ENCODE measurements at regions not wholly inside any gene's neighbourhood (a gene's known extent, or its start where the extent isn't known, plus 50 kb on each side); places are given as distances from the start of the nearest gene placed in this dataset.

DNA sequence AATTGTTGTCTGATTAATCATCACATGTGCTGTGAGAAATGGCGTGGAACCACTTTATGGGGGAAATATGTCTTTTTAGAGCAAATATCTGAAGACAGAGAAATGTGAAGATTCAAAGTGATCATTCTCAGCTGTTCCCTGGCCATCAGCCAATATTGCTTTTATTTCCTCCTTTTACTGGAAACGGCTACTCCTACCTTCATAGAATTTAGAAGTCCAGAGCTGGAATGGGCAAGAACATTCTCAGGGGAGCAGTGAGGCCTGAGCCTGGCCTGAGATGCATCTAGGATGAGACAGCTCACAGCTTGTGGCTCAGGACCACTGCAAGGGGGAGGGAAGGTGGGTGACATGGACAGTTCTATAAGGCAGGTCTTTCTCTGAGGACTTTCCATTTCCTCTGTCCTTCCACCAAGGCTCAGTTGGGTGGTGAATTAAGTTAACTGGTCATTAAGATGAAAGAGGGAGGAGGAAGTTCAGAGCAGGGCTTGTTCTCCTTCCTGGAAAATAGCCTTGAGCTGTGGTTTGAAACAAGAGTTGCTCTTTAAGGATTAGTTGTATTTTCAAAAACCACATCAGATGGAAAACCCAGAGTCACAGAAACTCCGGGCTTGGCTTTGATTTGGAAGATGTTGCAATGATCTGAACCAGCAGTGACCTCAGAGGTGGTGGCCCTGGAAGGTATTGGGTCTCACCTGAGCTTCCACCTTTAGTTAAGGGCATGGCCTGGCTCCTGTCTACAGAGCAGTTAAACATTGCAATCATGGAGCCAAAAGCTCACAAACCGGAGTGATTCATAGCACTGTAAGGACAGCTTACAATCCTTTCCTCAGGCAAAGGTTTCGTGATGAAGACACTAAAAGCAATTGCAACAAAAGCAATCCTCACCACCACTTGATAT, 144.3 kb downstream of the VAPA start:
- no peak for DNase-seq (ENCODE audit: low spot score)

DNA sequence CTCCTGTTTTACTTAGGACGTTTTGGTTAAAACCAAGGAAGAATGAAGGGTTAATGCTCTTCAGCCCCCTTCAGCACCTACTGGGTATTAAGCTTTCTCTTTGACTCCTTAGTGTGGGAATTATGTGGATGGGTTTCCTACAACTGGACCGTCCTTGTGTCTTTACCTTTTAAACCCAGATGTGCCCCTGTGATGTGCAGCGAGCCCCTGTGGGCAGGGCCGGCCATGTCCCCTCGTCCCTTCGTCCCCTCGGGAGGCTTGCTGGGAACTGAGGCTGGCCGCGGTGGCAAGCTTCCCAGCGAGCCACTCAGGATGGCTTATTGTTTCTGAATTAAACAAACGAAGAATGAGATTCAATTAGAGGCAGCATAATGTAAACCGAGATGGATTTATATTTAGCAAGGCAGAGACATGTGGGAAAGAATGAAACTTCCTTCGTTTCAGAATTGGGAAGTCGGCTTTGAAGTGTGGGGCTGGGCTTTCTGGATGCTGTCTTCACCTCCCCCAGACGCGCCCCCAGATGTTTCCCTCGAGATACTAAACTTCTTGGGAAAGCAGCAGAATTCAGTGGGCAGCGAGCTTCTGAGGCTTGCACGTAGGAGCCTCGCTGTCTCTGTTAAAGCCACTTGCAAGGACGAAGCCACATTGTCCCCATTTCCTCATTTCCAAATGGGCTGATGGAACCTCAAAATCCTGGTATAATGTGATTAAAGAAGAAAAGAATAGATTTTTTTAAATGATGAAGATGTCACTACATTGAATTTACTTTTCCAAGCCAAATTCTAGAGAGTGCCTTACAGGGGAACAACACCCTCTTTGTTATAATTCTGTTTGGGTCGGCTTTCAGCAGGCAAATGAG, 146.0 kb downstream of the VAPA start:
- DNase-seq (ENCODE audit: low spot score): no peak

DNA sequence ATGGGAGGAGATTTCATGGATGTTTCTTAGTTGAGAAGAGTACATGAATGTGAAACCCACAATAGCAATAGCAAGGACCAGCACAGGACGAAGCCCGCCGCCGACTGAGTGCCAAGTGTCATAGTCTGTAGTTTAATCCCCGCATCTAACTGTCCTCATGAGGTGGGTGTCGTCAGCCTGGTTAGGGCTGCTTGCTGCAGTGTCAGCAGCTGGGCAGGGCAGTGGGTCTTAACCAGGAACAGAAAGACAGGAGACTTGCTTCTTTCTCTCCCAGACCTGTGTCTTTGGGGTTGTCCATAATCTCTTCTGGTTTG, 146.6 kb downstream of the VAPA start:
- DNase-seq (ENCODE audit: low spot score): no peak

DNA sequence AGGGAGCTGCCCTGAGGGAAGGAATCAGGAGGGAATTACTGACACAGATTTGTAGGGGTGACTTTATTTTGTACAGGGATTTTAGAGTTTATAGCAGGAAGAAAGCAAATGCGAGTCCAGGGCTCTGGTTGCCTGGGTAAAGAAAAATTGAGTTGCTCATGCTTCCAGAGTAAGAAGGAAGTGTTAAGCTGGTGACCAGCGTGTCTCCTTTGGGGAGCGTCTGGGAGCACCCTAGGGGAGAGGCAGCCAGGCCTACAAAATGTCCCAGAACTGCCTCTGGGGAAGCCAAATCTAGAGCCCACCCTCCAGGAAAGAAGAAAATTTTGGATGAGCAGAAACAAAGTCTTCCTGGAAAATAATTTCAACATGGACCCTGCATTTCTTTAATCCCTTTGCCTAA, 147.0 kb downstream of the VAPA start:
- no peak for DNase-seq (ENCODE audit: low spot score)

DNA sequence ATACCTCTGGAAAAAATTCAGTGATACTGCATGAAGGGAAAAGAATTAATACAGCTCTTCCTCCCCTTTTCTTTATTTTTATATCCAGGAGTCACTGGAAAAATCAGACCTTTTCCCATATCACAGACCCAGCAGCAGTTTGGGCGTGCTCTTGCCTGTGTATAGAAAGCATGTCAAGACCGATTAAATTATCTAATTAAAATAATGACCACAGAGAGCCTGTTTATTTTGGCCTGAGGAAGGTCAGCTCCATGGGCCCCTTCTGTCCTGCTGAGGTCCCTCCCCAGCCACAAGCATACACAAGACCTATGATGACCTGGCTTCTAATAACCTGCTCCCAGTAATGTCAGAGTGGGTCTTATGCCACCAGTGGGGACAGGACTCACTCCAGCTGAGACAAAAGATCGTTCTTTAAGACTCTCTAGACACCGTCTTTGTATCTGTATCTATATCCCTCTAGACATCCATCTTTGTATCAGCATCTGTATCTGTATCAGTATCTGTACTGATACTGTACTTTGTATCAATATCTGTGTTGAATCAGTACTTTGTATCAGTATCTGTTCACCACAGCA, 147.8 kb downstream of the VAPA start:
- DNase-seq (ENCODE audit: low spot score): no peak

DNA sequence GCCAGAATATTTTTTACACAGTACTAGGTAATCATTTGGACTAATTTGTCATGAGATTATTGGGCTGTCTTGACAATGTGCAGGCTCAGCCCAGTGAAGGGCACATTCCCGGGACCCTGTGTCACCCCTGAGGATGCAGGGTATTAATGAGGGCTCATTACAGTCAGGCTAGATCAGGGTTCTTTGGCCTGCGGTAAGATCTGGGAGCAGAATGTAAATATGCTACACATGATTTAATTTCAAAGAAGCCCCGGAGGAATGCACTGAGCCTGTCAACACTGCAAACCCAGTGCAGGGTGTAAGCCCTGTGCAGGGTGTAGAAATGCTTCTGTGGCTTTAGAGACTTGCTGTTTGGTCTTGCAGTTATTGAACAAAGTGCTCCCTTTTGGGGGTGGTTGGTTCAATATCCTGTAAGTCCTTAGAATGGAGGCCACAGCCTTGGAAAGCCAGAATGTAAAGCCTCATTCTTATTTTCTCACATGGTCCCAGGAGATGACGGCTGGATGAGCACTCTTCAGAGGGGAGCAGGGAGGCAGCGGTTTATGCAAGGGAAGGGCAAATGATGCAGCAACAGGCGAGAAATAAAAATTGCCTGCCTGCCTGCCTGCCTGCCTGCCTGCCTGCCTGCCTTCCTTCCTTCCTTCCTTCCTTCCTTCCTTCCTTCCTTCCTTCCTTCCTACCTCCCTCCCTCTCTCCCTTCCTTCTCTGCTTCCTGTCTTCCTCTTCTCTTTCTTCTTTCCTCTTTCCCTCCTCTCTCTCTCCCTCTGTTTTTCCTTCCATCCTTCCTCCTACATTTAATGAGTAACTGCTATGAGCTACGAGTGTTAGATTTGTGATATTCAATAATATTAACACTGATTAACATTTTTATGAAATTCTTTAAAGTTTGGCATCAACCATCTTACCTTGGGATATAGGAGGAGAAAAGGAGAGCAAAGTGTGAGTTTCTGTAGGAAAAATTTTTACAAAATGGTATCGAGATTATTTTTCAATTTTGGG, 148.8 kb downstream of the VAPA start:
- DNase-seq (ENCODE audit: low spot score): no peak

DNA sequence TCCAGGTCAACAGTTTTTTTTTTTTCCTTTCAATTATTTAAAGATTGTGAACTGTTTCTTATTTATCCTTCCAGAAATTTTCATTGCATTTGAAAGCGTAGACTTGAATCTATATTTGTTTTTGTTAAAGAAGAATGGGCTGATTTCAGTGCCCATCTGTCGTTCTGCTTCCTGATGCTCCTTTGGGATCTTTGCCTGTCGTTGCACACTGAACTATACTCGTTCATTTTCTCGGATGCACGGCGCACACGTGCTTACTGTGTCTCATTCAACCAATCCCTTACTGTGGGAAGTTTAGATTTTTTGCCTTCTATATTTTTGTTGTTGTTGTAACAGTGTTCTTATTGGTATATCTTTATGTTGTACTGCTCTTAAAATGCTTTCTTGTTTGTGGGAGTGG, 149.7 kb downstream of the VAPA start:
- no peak for DNase-seq (ENCODE audit: low spot score)

DNA sequence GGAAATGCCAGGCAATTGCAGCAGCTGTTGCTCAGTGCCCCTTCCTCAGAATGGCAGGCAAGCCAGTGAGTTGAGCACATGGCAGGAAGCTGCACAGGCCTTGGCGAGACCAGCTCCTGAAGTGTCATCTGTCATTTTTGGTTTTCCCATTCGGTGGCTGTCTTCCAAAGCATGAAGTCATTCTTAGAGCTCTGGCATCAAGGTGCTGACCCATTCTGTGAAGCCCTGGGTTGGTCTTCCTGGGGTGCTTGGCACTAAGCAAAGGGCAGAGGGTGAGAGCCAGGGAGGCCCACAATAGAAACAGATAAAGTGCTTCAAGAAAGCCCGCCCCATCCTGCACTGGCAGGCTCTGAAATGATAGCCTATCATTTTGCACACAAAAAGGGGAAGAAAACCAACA, 150.5 kb downstream of the VAPA start:
- DNase-seq (ENCODE audit: low spot score): no peak

DNA sequence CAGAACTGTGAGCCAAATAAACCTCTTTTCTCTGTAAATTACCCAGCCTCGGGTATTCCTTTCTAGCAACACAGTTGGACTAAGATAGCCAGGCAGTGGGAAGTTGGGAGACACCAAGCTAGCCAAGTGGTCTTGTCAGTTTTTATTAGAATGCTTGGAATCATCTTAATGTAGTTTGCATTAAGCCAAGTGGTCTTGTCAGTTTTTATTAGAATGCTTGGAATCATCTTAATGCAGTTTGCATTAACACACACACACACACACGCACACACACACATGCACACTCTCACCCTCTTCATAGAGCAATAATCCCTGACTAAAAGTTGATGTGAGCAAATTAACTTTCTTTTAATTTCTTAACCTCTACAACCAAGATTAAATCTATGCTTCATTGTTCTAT, 151.5 kb downstream of the VAPA start:
- no peak for DNase-seq (ENCODE audit: low spot score)

DNA sequence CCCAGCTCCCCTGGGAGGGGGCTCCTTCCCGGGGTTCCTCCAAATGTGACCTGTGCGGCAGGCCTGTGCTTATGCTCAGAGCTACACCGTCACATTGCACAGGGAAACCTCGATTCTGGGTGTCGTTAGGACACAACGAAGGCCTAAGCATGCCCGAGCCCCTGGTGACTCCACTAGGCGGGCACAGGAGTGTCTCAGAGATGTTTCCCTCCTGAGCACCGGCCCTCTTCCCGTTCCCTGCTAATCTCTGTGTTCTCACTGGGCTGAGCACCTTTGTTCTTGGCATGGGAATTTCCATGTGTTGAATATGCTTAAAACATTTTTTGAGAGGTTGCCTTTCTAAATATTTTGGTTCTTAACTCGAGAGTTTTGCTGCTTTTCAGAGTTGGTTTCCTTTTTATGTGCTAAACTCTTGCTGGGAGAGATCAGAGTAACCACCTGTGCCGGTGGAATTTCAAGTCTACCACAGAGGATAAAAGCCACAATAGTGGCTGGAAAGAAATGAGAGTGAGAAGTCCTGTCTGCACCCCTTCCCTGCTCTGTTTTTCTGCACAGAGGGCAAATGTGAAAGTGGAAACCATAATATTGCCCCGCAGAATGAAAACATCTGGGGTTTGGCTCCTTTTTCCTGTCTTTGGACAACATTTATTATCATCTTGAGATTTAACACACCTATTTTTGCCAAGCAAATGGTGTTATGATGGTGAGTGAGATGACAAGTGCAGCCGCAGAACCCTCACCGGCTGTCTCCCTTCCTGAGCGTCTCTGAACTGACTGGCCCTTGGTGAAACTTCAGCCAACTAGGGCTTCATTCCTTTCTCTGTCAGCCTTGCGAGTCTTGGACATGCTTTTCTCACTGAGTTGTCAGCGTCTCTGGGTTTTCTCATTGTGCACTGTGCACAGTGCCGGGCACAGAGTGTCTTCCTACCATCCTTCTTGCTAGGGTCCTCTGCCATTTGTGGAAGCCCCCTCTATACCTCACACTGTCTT, 154.1 kb downstream of the VAPA start:
- no peak for DNase-seq (ENCODE audit: low spot score)

DNA sequence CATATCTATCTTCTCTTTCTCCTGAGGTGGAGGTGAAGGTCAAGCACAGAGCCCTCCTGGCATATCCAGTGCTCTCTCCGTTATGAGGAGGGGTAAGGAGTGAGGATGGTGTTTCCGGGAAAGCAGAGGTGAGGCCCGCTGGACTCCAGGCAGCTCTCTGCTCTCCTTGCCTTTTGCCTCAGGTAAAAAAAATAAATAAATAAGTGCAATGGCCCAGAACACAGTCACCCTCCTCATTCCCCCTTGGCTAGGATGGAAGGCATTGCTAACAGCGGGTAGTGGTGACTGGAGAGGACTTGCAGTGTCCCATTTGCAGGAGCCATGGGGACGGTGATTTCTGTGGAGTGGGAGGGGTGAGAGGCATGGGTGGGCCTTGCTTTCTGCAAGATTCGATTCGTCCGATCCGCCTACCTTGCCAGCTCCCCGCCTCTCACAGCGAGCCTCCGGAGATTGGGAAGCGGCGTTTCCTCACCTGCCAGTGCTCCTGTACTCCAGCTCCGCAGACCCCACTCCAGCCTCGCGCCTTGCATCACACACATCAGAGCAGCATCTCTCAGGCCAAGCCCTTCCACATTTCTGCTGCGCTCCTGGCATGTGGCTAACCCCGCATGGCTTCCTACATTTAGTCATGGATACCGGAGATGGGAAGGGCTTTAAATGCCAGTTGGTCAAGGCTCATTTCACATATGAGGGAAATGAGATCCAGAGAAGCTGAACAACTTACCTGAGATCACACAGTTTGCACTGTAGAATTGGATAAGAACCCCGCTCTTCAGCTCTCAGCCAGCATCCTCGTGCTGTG, 155.2 kb downstream of the VAPA start:
- no peak for DNase-seq (ENCODE audit: low spot score)

DNA sequence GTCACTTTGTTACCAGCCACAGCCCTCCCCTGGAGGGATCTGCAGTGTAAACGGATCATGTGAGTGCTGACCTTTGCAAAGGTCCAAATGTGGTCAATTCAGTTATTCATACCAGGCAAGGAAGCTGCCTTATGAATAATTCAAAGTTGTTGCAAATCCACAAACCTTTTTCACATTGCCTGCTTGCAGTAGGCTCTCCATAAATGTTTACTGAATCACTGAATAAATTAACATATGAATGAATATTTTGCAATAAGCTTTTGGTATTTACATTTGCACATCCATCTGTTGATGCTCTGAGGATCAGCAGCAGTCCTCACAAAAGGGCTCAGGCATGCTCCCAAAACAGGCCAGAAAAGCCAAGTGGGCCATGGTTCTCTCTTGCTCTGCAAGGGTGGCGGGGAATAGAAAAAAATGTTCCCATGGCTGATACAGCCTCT, 156.8 kb downstream of the VAPA start:
- no peak for DNase-seq (ENCODE audit: low spot score)

DNA sequence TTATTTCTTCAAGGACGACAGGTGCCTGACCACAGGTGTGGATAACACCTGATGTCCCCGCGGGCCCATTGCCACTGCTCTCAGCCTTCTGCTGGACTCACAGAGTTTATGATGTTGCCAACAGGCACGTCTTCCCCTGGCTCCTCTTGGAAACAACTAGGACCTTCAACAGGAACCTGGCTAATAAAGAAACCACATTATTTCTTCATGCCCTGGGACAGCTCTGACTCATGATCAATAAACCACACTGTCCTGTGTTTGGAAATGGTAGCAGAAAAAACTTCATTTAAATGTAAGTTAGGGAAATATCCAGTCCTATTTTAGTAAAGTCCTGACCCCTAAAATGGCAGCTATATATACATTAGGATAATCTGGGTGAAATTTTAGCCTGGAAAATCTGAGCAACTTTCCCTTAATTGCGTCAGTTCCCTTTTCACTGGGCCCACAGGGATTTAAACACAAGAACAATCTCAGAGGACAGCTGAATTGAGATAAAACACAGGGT, 158.9 kb downstream of the VAPA start:
- DNase-seq (ENCODE audit: low spot score): no peak

DNA sequence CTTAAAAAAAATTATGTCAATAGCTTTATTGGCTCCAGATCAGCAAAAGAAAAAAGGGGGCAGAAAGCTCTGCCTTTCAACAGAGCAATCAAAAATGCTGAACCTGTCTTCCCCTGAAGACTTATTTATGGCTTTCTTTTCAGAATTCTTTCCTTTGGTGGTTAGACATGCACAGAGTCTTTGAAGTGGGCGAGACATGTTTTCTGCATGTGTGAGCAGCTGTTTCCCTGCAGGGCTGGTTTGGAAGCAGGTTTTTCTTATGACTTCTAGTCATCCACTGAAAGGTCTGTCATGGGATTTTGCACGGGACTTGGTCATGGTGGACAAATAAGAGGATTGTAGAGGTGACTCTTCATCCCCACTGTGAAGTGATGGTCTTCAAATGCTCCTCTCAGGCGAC, 160.3 kb downstream of the VAPA start:
- no peak for DNase-seq (ENCODE audit: low spot score)

DNA sequence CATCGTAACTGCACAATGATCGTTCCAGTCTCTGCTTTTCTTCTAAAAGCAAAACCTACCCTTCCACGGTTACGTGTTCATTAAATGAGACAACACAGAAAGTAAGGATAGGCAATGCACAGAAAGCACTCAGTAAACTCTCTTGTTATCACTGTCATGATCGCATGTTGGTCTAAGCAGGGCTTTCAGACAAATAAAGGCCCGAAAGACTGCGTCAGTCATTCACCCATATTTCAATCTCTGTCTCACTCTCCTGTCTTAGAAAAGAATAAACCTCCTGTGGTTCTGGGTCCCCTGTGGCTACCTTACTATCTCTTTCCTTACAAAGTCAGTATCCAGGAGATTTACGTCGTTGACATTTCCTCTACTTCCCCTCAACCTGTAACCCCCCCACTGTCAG, 160.9 kb downstream of the VAPA start:
- DNase-seq (ENCODE audit: low spot score): no peak

DNA sequence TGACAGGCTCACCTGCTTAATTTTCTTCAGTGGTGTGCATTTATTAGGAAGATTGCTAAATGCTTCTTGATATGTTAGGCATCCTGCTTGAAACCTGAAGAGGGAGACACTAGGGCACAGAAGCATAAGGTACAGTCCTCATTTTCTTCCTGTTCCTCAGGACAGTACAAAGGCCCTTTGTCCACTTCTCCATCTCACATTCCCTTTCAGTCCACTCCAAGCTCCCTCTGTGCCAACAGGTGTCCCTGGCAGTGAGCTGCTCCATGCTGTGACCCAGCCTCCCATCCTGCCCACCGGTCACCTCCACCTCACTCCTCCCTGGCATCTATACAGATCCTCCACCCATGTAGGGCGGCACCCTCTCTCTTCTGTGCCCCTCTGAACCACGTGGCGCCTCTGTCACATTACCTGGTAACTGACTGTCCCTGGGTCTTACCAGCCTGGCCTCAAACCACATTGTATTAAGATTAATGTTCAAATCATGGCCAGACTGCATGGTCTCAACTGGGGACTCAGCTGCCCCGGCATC, 162.8 kb downstream of the VAPA start:
- DNase-seq (ENCODE audit: low spot score): no peak

DNA sequence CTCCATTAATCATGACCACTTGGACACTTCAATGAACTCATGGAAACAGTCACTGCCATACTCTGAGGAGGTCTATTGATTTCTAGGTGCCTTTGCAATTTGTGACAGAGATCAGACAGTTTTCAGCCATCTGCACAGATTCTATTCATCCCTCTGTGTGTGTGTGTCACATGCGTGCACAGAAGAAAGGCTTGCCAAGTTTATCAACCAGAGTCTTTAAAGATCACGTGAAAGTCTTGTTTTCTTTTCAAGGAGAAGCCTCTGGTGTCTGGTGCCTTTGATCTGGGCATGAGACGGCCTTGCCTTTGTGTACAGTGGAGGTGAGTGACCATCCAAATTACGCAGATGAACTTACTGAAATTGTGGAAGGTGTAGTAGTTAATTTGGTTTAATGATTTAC, 164.2 kb downstream of the VAPA start:
- no peak for DNase-seq (ENCODE audit: low spot score)

DNA sequence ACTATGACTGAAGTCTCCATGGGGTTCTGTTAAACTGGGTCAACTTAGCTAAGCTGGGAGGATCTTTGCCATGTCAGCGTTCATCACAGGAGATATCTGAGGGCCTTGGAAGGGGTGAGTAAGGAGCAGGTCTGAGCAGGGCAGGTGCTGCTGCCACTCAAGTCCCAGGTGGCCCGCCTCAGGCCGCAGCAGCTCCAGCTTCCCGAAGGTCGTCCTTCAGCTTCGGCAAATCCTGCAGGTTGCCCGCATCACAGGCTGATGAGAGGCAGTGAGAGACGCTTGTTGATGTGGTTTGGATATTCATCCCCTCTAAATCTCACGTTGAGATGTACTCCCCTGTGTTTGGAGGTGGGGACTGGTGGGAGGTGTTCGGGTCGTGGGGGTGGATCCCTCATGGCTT, 166.6 kb downstream of the VAPA start:
- DNase-seq (ENCODE audit: low spot score): no peak

DNA sequence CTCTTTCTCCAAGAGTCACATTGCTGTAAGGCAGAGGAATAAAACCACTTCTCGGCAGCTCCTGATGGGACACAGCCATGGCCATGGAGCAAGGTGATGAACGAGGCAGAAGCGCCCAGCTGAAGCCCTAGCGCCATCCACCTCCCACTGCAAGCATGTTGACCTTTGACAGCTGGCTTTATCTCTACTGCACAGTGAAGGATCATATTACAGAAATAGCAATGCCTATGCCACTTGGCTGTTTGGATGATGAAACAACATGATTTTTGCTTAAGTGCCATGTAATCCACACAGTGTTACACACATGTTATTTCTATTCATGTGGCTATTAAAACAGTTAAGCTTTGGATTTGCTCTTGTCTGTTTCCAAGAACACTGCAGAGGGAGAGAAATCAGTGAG, 167.7 kb downstream of the VAPA start:
- DNase-seq (ENCODE audit: low spot score): no peak

Measured in hematopoietic multipotent progenitor cell treated with erythropoietin and hydrocortisone succinate and interleukin-3 and kit ligand, for 17 days (in vitro differentiated cells).